Neural cell (in vitro differentiated cells): ENCODE measurements at regions not wholly inside any gene's neighbourhood (a gene's known extent, or its start where the extent isn't known, plus 50 kb on each side); places are given as distances from the start of the nearest gene placed in this dataset.

Experiments
- EZH2 ChIP-seq: fragments of 200-600, 300-800 bp; shearing (Covaris generic), sonication (generic); IDR thresholded peaks from 2 replicates; pipeline ENCODE4 v1.6.1; 2014; ENCODE audit warnings: antibody characterized with exemption, low read length, borderline replicate concordance, mild to moderate bottlenecking; ENCODE audit not compliant: insufficient read depth, poor library complexity, severe bottlenecking
- POLR2AphosphoS5 ChIP-seq: IDR thresholded peaks from 2 replicates; pipeline ENCODE4 v1.6.1; 2012
- RAD21 ChIP-seq: fragments of 450-650 bp; conservative IDR thresholded peaks from 2 replicates; pipeline ENCODE4 v1.6.1; 2014; ENCODE audit warnings: antibody characterized with exemption, mild to moderate bottlenecking, moderate library complexity
- SMC3 ChIP-seq: fragments of 450-650 bp; conservative IDR thresholded peaks from 2 replicates; pipeline ENCODE4 v1.6.1; 2014; ENCODE audit warnings: antibody characterized with exemption, mild to moderate bottlenecking, moderate library complexity; ENCODE audit not compliant: poor library complexity
- TAF1 ChIP-seq: IDR thresholded peaks from 2 replicates; pipeline ENCODE4 v1.6.1; 2012; ENCODE audit warnings: low read depth
- TF ChIP-seq, protein P1 (sequence below): fragments of 450-650 bp; IDR thresholded peaks from 2 replicates; pipeline ENCODE4 v1.5.1; 2014; ENCODE audit warnings: antibody characterized with exemption, mild to moderate bottlenecking, moderate library complexity; ENCODE audit not compliant: poor library complexity, severe bottlenecking

DNA sequence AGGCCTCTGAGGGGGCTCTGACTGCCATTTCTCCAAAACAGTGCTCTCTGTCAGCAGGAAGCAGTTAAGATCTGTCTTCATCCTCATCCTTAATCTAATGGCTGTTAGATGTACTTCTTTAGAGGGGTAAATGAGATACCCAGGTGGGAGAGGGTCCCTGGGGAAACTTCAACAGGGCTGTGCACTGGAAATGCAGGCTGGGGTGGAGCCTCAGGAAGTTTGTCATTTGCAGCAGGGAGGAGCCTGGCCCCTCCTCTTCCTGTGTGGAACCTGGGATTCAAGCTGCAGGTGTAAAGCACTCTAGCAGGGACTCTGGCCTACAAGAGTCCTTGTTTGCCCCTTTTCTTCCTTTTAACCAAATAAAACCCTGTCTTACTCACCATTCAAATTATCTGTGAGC lies 1173.6 kb downstream of the OTOL1 start:
- TF ChIP-seq POLR2AphosphoS5 (no peak), SMC3 (no peak), TAF1 (no peak), RAD21 (no peak), EZH2 (no peak)
- TF ChIP-seq, protein P1, sequence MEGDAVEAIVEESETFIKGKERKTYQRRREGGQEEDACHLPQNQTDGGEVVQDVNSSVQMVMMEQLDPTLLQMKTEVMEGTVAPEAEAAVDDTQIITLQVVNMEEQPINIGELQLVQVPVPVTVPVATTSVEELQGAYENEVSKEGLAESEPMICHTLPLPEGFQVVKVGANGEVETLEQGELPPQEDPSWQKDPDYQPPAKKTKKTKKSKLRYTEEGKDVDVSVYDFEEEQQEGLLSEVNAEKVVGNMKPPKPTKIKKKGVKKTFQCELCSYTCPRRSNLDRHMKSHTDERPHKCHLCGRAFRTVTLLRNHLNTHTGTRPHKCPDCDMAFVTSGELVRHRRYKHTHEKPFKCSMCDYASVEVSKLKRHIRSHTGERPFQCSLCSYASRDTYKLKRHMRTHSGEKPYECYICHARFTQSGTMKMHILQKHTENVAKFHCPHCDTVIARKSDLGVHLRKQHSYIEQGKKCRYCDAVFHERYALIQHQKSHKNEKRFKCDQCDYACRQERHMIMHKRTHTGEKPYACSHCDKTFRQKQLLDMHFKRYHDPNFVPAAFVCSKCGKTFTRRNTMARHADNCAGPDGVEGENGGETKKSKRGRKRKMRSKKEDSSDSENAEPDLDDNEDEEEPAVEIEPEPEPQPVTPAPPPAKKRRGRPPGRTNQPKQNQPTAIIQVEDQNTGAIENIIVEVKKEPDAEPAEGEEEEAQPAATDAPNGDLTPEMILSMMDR, result no peak
